Activated T-cell treated with anti-CD3 and anti-CD28 coated beads, Interleukin-2, amount 50 U/mL, for 24 hours (primary cell): ENCODE measurements at regions not wholly inside any gene's neighbourhood (a gene's known extent, or its start where the extent isn't known, plus 50 kb on each side); places are given as distances from the start of the nearest gene placed in this dataset.

ENCODE experiments used
- DNase-seq: peaks from one replicate; pipeline ENCODE4 v3.0.0-alpha.2; 2020
- H3K27ac Mint-ChIP-seq: 2 replicates; pipeline ENCODE4 v1.8.0; 2020; ENCODE audit warnings: mild to moderate bottlenecking, mixed read lengths
- H3K27me3 Mint-ChIP-seq: 2 replicates; pipeline ENCODE4 v1.8.0; 2020; ENCODE audit warnings: mixed read lengths
- H3K36me3 Mint-ChIP-seq: 2 replicates; pipeline ENCODE4 v1.8.0; 2020; ENCODE audit warnings: low read depth, mixed read lengths
- H3K4me1 Mint-ChIP-seq: 2 replicates; pipeline ENCODE4 v1.8.0; 2020; ENCODE audit warnings: low read depth, mixed read lengths
- H3K4me3 Mint-ChIP-seq: 2 replicates; pipeline ENCODE4 v1.8.0; 2020; ENCODE audit warnings: mild to moderate bottlenecking, moderate library complexity, mixed read lengths
- H3K9me3 Mint-ChIP-seq: 2 replicates; pipeline ENCODE4 v1.8.0; 2020; ENCODE audit warnings: mixed read lengths

DNA sequence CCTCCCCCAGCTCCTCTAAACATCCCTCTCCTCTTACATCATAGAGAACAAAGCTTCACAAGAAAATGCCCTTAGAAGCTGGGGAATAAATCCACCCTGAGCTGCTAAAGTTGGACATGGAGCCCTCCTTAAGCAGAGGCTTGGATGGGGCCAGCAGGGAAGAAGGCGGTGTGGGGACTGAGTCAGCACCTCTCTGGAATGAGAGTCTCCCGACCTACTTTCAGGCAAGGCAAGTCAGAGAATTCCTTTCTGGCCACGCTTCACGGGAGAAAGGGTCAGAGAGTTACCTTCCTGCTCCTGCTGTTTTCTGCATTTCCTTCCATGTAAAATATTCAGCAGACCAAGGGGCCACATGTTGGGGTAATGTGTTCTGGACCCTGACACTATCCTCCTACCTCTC is 113.3 kb upstream of the PRB2 start:
- no peak overlapping the region for H3K27ac Mint-ChIP-seq
- no peak overlapping the region for H3K4me3 Mint-ChIP-seq
- H3K36me3 Mint-ChIP-seq = no peaks in the 10 kb centered on the region
- H3K27me3 Mint-ChIP-seq = no peaks in the 10 kb centered on the region
- peaks cover 1% of the 10 kb centered on the region for H3K4me1 Mint-ChIP-seq
- DNase-seq = no peak
- no peaks in the 10 kb centered on the region for H3K9me3 Mint-ChIP-seq

DNA sequence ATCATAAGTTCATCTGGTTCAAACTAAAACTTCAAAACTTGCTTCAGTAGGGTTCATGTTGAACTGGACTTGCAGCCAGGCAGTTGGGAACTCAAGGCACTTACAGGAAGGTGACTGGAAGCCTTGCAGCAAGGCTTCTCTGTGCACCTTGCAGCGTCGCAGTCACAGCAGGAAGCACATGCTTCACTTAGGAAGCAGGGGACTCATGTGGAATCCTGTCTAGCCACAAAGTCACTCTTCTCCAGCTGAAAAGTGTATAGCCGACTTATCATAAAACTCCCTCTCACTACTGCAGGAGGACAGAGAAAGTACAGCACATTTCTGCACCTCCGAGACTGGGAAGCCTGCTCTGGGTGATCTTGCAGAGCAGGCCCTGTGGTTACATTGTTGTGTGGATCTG is 114.0 kb upstream of the PRB2 start:
- no peaks in the 10 kb centered on the region for H3K27me3 Mint-ChIP-seq
- DNase-seq = no peak
- H3K9me3 Mint-ChIP-seq = no peaks in the 10 kb centered on the region
- no peaks in the 10 kb centered on the region for H3K36me3 Mint-ChIP-seq
- H3K4me3 Mint-ChIP-seq = no peak overlapping the region
- H3K27ac Mint-ChIP-seq = no peak overlapping the region
- H3K4me1 Mint-ChIP-seq = peaks cover 1% of the 10 kb centered on the region

DNA sequence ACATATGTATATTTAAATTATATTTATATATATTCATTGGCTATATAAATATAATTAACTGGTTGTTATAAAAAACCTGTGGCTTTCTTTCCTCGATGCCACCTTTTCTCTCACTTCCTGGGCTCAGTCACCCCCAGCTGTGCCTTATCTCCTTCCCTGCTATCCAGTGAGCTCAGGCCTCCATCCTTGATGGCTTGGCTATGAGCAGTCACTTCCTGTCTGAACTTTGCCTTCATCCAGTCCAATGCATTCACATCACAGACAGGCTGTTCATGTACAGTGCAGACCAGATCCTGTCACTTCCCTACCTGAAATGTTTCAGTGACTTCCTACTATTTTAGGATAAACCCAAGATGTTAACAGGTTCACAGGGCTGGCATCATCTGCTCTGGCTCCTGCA is 115.3 kb upstream of the PRB2 start:
- no peaks in the 10 kb centered on the region for H3K36me3 Mint-ChIP-seq
- peaks cover 1% of the 10 kb centered on the region for H3K4me1 Mint-ChIP-seq
- H3K27ac Mint-ChIP-seq = no peak overlapping the region
- no peaks in the 10 kb centered on the region for H3K9me3 Mint-ChIP-seq
- H3K27me3 Mint-ChIP-seq = no peaks in the 10 kb centered on the region
- H3K4me3 Mint-ChIP-seq = no peak overlapping the region
- DNase-seq = no peak

GRCh38 chr12:11513288-11513687 is 117.9 kb upstream of the PRB2 start:
- DNase-seq = no peak
- Mint-ChIP-seq H3K27ac (no peak overlapping the region), H3K4me1 (no peaks in the 10 kb centered on the region), H3K27me3 (no peaks in the 10 kb centered on the region), H3K4me3 (no peak overlapping the region), H3K9me3 (no peaks in the 10 kb centered on the region), H3K36me3 (no peaks in the 10 kb centered on the region)

- Mint-ChIP-seq H3K4me1 (no peaks in the 10 kb centered on the region), H3K4me3 (no peak overlapping the region), H3K27me3 (no peaks in the 10 kb centered on the region), H3K36me3 (no peaks in the 10 kb centered on the region), H3K9me3 (no peaks in the 10 kb centered on the region), H3K27ac (no peak overlapping the region)
- DNase-seq = no peak
Observed at GRCh38 chr12:11517080-11517479, 121.7 kb upstream of the PRB2 start.

- Mint-ChIP-seq H3K9me3 (no peaks in the 10 kb centered on the region), H3K27ac (no peak overlapping the region), H3K27me3 (no peaks in the 10 kb centered on the region), H3K36me3 (no peaks in the 10 kb centered on the region), H3K4me1 (no peaks in the 10 kb centered on the region), H3K4me3 (no peak overlapping the region)
- DNase-seq = no peak
Observed at GRCh38 chr12:11524446-11524845, 125.0 kb upstream of the ETV6 start.

DNA sequence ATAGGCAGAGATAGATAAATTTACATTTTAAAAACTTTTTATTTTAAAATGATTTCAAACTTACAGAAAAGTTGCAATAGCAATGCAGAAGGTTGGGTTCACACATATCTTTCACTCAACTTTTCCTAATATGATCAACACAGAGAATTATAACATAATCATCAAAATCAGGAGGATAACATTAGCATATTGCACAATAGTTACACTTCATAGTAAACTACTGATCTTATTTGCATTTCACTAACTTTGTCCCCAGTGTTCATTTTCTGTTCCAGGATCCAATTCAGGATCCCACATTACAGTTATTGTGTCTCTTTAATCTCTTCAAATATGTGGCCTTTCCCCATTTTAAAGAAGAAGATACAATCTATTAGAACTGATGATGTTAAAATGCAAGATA is 115.4 kb upstream of the ETV6 start:
- peaks cover 5% of the 10 kb centered on the region for H3K27me3 Mint-ChIP-seq
- no peaks in the 10 kb centered on the region for H3K36me3 Mint-ChIP-seq
- H3K4me1 Mint-ChIP-seq = no peaks in the 10 kb centered on the region
- no peak overlapping the region for H3K27ac Mint-ChIP-seq
- H3K9me3 Mint-ChIP-seq = peaks cover 2% of the 10 kb centered on the region
- no peak overlapping the region for H3K4me3 Mint-ChIP-seq
- no peak for DNase-seq

DNA sequence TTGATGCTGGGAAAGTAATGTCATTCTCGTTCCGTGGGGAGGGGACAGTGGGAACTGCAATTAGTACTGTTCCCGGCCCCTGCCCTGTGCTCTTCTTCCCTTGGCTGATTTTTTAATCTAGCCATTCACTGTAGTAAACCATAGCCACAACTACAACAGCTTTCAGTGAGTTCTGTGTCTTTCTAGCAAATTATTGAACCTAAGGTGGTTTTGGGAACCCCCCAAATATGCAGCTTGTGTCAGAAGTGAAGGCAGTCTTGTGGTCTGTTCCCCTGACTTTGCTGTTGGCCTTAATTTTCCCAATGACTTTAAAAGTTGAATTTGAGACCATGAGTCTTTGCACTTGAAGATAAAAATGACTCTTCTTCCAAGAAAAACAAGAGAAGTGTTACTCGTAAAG is 114.3 kb upstream of the ETV6 start:
- no peak overlapping the region for H3K27ac Mint-ChIP-seq
- no peak overlapping the region for H3K4me3 Mint-ChIP-seq
- peaks cover 5% of the 10 kb centered on the region for H3K9me3 Mint-ChIP-seq
- DNase-seq = no peak
- H3K27me3 Mint-ChIP-seq = peaks cover 5% of the 10 kb centered on the region
- H3K4me1 Mint-ChIP-seq = no peaks in the 10 kb centered on the region
- no peaks in the 10 kb centered on the region for H3K36me3 Mint-ChIP-seq

- Mint-ChIP-seq H3K9me3 (peaks cover 5% of the 10 kb centered on the region), H3K4me1 (peaks cover 18% of the 10 kb centered on the region), H3K36me3 (no peaks in the 10 kb centered on the region), H3K27ac (no peak overlapping the region), H3K27me3 (no peaks in the 10 kb centered on the region), H3K4me3 (no peak overlapping the region)
- no peak for DNase-seq
Observed at GRCh38 chr12:11539156-11539555, 110.3 kb upstream of the ETV6 start.

DNA sequence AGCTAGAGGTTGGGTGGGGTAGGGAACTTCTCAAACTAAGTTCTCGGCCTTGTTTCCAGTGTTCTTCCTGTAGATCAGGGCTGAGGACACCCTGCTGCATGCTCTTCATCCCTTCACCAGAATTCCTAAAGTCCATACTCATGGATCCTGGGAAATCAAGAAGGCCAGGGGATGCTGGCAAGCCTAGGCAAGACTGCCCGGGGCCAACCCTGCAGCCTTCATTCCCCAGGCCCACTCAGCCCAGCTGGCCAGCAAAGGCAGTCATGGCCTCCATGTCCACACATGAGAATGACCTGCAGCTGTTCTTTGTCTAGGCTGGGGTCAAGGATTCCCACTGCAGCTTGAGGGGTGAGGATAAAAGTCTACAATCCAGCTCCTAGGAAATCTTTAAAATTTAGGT is 109.3 kb upstream of the ETV6 start:
- Mint-ChIP-seq H3K9me3 (peaks cover 5% of the 10 kb centered on the region), H3K36me3 (no peaks in the 10 kb centered on the region), H3K27me3 (no peaks in the 10 kb centered on the region), H3K4me1 (peaks cover 28% of the 10 kb centered on the region), H3K4me3 (no peak overlapping the region), H3K27ac (no peak overlapping the region)
- no peak for DNase-seq

- Mint-ChIP-seq H3K27ac (no peak overlapping the region), H3K4me3 (no peak overlapping the region)
- DNase-seq = no peak
Observed at GRCh38 chr12:11540615-11541310, 108.7 kb upstream of the ETV6 start.

GRCh38 chr12:11542599-11542998 is 106.9 kb upstream of the ETV6 start:
- H3K27ac Mint-ChIP-seq = no peak overlapping the region
- no peak for DNase-seq
- no peaks in the 10 kb centered on the region for H3K27me3 Mint-ChIP-seq
- peaks cover 48% of the 10 kb centered on the region for H3K4me1 Mint-ChIP-seq
- H3K9me3 Mint-ChIP-seq = peaks cover 5% of the 10 kb centered on the region
- no peaks in the 10 kb centered on the region for H3K36me3 Mint-ChIP-seq
- H3K4me3 Mint-ChIP-seq = no peak overlapping the region

More at GRCh38 chr12:11540615-11541310, 108.7 kb upstream of the ETV6 start:
- Mint-ChIP-seq H3K4me1 (peaks cover 34% of the 10 kb centered on the region), H3K9me3 (peaks cover 5% of the 10 kb centered on the region), H3K27me3 (no peaks in the 10 kb centered on the region), H3K36me3 (no peaks in the 10 kb centered on the region)

DNA sequence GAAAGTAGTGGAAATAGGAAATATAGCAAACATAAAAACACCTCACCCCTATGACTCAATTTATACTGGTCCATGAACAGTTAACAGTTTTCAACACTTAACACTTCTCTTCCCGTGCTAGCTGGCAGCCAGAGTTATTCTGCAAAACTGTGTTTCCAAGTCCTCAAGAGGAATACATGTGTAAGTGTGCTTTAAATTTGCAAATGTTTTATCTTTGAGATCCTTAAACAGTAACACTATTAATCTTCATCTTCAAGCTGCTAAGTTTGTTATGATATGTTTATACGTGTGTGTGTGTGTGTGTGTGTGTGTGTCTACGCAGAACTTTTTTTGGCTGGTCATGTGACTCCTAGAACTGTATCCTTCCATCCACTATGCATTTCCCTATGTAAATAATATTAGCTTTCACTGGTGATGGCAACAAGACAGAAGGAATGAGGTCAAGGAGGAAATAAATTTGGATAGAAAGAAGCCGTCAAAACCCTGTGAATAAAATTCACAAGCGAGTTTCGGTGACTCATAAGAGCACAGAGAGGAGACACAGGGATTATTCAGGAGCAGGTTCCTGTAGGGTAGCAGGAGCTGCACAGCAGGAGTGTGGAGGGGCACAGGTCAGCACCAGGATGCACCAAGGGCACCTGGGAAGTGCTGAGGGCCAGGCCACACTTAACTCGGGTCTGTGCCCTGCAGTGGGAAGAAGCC is 105.9 kb upstream of the ETV6 start:
- peaks cover 56% of the 10 kb centered on the region for H3K4me1 Mint-ChIP-seq
- H3K27me3 Mint-ChIP-seq = no peaks in the 10 kb centered on the region
- H3K9me3 Mint-ChIP-seq = peaks cover 5% of the 10 kb centered on the region
- H3K4me3 Mint-ChIP-seq = no peak overlapping the region
- DNase-seq = no peak
- H3K36me3 Mint-ChIP-seq = no peaks in the 10 kb centered on the region
- no peak overlapping the region for H3K27ac Mint-ChIP-seq

DNA sequence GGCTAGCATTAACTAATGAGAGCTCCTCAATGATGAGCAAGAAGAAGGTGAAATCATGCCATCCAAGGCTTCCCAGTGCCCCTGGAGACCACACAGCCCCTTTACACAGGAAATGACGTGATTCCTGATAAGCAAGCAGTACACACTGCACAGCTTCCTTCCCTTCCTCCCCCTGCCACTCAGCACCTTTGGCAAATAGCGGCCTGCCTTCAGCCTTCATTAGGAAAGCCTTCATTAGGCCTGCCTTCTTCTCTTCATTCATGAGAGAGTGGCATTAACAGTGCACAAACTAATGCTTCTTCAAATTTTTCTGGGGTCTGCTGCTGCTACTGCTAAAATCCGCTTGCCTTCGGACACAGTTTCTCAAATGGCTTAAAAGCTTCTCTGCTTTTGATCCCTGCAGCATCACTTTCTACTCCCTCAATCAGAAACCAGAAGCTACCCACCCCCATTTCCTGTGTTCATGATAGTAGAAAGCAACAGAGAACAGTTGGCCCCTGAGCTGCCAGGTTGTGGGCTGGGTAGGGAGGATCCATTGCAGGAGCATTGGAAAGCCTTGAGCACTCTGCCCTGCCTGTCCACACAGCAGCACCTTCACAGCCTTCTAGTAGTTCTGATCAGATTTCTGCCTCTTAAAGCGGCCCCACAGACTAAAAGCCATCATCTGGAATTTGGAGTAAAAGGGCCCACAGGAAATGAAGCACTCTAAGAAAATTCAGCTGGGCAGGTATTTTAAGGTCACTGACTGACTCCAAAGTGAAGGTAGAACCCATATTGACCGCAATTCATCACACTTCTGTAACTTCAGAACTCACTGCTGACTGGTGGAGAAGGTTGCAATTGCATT is 103.8 kb upstream of the ETV6 start:
- H3K4me1 Mint-ChIP-seq = peaks cover 51% of the 10 kb centered on the region

More for the DNA sequence above, 103.8 kb upstream of the ETV6 start:
- DNase-seq = peak; percentile 62
- no peaks in the 10 kb centered on the region for H3K9me3 Mint-ChIP-seq
- H3K27ac Mint-ChIP-seq = peak overlapping the region; percentile 87
- no peaks in the 10 kb centered on the region for H3K36me3 Mint-ChIP-seq
- peak overlapping the region; percentile 57 for H3K4me3 Mint-ChIP-seq
- H3K27me3 Mint-ChIP-seq = no peaks in the 10 kb centered on the region
